Loucy (cell line): ENCODE measurements at regions not wholly inside any gene's neighbourhood (a gene's known extent, or its start where the extent isn't known, plus 50 kb on each side); places are given as distances from the start of the nearest gene placed in this dataset.

Experiments
- CTCF ChIP-seq: fragments of 200-600 bp; sonication (generic); conservative IDR thresholded peaks from 2 replicates; pipeline ENCODE4 v1.5.1; 2014; ENCODE audit warnings: mild to moderate bottlenecking, antibody characterized with exemption, low read length
- EZH2phosphoT487 ChIP-seq: fragments of 200-600 bp; IDR thresholded peaks from 2 replicates; pipeline ENCODE4 v1.6.1; 2018; ENCODE audit warnings: antibody characterized with exemption, mild to moderate bottlenecking, moderate library complexity, borderline replicate concordance

- TF ChIP-seq EZH2phosphoT487 = no peak
- no peak for TF ChIP-seq CTCF
Observed at GRCh38 chr16:62156971-62157370, 120.7 kb upstream of the CDH8 start.
